OCI-LY7 (cell line): ENCODE measurements at regions not wholly inside any gene's neighbourhood (a gene's known extent, or its start where the extent isn't known, plus 50 kb on each side); places are given as distances from the start of the nearest gene placed in this dataset.

ENCODE experiments used
- BruUV-seq: library from RNA; stranded (reverse); fragments of 400-500 nt; replicated peaks from 2 replicates; lab custom pipeline; 2021; lab: Mats Ljungman, UMichigan
- CTCF ChIA-PET: fragments of 300-600 bp; sonication (Branson Sonifier 250); formaldehyde crosslinking; loops from one replicate; lab custom pipeline; 2022; ENCODE audit warnings: antibody characterized with exemption; ENCODE audit not compliant: unreplicated experiment; lab: Charles Lee
- POLR2A ChIA-PET: fragments of 300-600 bp; sonication (Branson Sonifier 250); formaldehyde crosslinking; loops from one replicate; lab custom pipeline; 2022; ENCODE audit warnings: antibody characterized with exemption; lab: Charles Lee
- DNase-seq: peaks from one replicate; pipeline ENCODE4 v3.0.0-alpha.2; 2015; ENCODE audit warnings: low spot score
- H2AFZ ChIP-seq: fragments of 200-600 bp; sonication (generic), shearing (Covaris generic); 2 replicates; pipeline ENCODE4 v1.6.1; 2014; ENCODE audit warnings: mild to moderate bottlenecking, antibody characterized with exemption, low read length, moderate library complexity
- H3K27ac ChIP-seq: fragments of 200-600 bp; sonication (generic); 2 replicates; pipeline ENCODE4 v1.5.1; 2014; ENCODE audit warnings: mixed run types, low read depth, mild to moderate bottlenecking, moderate library complexity, low read length, inconsistent platforms; ENCODE audit not compliant: poor library complexity, severe bottlenecking
- H3K36me3 ChIP-seq: fragments of 200-600 bp; sonication (generic); 2 replicates; pipeline ENCODE4 v1.6.1; 2014; ENCODE audit warnings: mild to moderate bottlenecking, antibody characterized with exemption, low read length, moderate library complexity, mixed read lengths; ENCODE audit not compliant: insufficient read depth
- H3K4me1 ChIP-seq: fragments of 200-600 bp; sonication (generic); 2 replicates; pipeline ENCODE4 v1.5.1; 2014; ENCODE audit warnings: mild to moderate bottlenecking, low read length; ENCODE audit not compliant: insufficient read depth, poor library complexity, severe bottlenecking
- H3K4me2 ChIP-seq: fragments of 200-600 bp; sonication (generic); 2 replicates; pipeline ENCODE4 v1.6.1; 2014; ENCODE audit warnings: mild to moderate bottlenecking, low read length
- H3K4me3 ChIP-seq: fragments of 200-600 bp; sonication (generic); 2 replicates; pipeline ENCODE4 v1.5.1; 2014; ENCODE audit warnings: mild to moderate bottlenecking, low read depth, low read length; ENCODE audit not compliant: poor library complexity, severe bottlenecking
- H3K79me2 ChIP-seq: fragments of 200-600 bp; sonication (generic); 2 replicates; pipeline ENCODE4 v1.6.1; 2016; ENCODE audit warnings: low read depth, mild to moderate bottlenecking, low read length, moderate library complexity, mixed read lengths; ENCODE audit not compliant: insufficient read depth
- H3K9me2 ChIP-seq: fragments of 200-600 bp; sonication (generic); 2 replicates; pipeline ENCODE4 v1.6.1; 2016; ENCODE audit warnings: mild to moderate bottlenecking, low read length, mixed read lengths; ENCODE audit not compliant: insufficient read depth
- H3K9me3 ChIP-seq: fragments of 200-600 bp; sonication (generic); 2 replicates; pipeline ENCODE4 v1.6.1; 2014; ENCODE audit warnings: mild to moderate bottlenecking, mixed run types, low read length, mixed read lengths
- H4K20me1 ChIP-seq: fragments of 200-600 bp; sonication (generic); 2 replicates; pipeline ENCODE4 v1.6.1; 2014; ENCODE audit warnings: mild to moderate bottlenecking, antibody characterized with exemption, low read length, moderate library complexity, mixed read lengths; ENCODE audit not compliant: insufficient read depth
- EZH2phosphoT487 ChIP-seq: fragments of 200-600 bp; sonication (generic); IDR thresholded peaks from 2 replicates; pipeline ENCODE4 v1.6.1; 2018; ENCODE audit warnings: low read depth, borderline replicate concordance, mild to moderate bottlenecking, mixed run types, antibody characterized with exemption, low read length, moderate library complexity, mixed read lengths
- intact Hi-C: fragments of 100-400 bp; cut with micrococcal nuclease; formaldehyde crosslinking; loops from one replicate; pipeline ENCODE4 v1.10.0; 2022; ENCODE audit not compliant: unreplicated experiment
- TF ChIP-seq, protein P1 (sequence below): fragments of 200-600 bp; sonication (generic); conservative IDR thresholded peaks from 2 replicates; pipeline ENCODE4 v1.5.1; 2014; ENCODE audit warnings: mild to moderate bottlenecking, antibody characterized with exemption, low read length, moderate library complexity, mixed read lengths

DNA sequence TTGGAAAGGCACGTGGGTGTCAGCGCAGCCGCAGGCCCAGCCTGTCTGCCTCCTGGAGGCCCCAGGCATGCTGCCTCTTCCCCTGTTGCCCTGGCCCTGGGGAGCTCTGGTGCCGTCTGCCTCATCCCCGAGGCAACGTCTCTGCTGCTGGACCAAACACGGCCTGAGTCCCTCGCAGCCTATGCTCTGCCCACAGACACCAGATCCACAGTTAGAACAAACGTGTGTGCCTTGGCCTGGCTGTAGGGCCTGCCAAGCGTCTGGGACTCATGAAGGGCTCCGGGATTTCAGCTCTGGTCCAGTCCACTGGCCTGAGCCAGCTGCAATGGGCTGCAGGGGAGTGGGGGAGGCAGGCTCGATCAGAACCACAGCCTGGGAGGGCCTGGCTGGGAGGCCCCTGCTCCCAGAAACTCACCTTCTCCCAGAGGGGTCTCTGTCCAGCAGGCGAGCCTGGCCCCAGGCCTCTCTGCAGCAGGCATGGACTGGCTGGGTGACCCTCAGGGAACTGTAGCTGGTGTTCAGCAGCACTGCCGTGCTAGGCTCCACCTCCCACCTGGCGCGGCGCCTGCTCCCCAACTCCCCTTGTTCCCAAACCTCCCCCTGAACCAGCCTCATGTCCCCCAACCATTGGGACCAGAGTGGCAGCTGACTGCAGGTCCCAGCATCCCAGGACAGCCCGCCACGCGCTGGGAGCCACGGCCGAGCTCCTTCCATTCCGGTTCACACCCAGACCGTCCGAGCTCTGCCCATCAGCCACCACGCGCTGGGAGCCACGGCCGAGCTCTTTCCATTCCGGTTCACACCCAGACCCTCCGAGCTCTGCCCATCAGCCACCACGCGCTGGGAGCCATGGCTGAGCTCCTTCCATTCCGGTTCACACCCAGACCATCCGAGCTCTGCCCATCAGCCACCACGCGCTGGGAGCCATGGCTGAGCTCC, 197.0 kb downstream of the DLL1 start:
- CTCF ChIA-PET: no interaction called here
- DNase-seq: no peak

DNA sequence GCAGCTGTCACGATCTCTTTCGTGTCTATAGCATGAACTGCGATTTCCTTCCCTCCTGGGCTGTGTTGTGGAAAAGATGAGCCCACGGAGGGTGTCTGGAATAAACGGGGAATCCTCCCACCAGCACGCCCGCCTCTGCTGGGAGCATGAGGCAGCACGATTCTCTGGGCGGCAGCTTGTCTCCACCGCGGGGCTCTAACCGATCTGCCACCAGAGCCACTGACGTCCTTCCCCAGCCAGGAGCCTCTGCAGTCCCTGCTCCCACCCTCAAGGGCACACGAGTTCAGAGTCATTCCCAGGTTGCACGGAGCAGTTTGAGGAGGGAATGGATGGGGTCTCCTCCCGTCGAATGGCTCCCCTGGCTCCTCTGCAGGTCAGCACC, 197.6 kb downstream of the DLL1 start:
- no peaks in the 10 kb centered on the region for H3K79me2 ChIP-seq
- no peak overlapping the region for H3K27ac ChIP-seq
- H3K9me3 ChIP-seq: no peaks in the 10 kb centered on the region
- no peak for TF ChIP-seq EZH2phosphoT487
- TF ChIP-seq, protein P1, sequence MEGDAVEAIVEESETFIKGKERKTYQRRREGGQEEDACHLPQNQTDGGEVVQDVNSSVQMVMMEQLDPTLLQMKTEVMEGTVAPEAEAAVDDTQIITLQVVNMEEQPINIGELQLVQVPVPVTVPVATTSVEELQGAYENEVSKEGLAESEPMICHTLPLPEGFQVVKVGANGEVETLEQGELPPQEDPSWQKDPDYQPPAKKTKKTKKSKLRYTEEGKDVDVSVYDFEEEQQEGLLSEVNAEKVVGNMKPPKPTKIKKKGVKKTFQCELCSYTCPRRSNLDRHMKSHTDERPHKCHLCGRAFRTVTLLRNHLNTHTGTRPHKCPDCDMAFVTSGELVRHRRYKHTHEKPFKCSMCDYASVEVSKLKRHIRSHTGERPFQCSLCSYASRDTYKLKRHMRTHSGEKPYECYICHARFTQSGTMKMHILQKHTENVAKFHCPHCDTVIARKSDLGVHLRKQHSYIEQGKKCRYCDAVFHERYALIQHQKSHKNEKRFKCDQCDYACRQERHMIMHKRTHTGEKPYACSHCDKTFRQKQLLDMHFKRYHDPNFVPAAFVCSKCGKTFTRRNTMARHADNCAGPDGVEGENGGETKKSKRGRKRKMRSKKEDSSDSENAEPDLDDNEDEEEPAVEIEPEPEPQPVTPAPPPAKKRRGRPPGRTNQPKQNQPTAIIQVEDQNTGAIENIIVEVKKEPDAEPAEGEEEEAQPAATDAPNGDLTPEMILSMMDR: no peak
- H3K4me3 ChIP-seq: no peak overlapping the region
- H3K4me1 ChIP-seq: peaks cover 28% of the 10 kb centered on the region
- no peak overlapping the region for H3K4me2 ChIP-seq
- DNase-seq: no peak
- no peaks in the 10 kb centered on the region for H4K20me1 ChIP-seq
- H3K36me3 ChIP-seq: no peaks in the 10 kb centered on the region
- BruUV-seq: no TSS peak
- POLR2A ChIA-PET: no interaction called here
- intact Hi-C loops: no loop called here
- CTCF ChIA-PET: interaction anchor here (1.5 kb wide), 1 partner anchor 304 kb away, joined by 3 read pairs; no protein-coding TSS in a partner anchor
- H2AFZ ChIP-seq: no peak overlapping the region
- no peaks in the 10 kb centered on the region for H3K9me2 ChIP-seq

More for the DNA sequence above, 197.0 kb downstream of the DLL1 start:
- no peak for TF ChIP-seq EZH2phosphoT487
- TF ChIP-seq, protein P1: no peak
- intact Hi-C loops: no loop called here
- H3K79me2 ChIP-seq: no peaks in the 10 kb centered on the region
- H2AFZ ChIP-seq: no peak overlapping the region
- no TSS peak for BruUV-seq
- H3K9me3 ChIP-seq: no peaks in the 10 kb centered on the region
- H3K36me3 ChIP-seq: no peaks in the 10 kb centered on the region
- POLR2A ChIA-PET: no interaction called here
- H3K4me3 ChIP-seq: no peak overlapping the region
- H3K4me2 ChIP-seq: no peak overlapping the region
- H3K4me1 ChIP-seq: peaks cover 22% of the 10 kb centered on the region
- no peaks in the 10 kb centered on the region for H4K20me1 ChIP-seq
- no peaks in the 10 kb centered on the region for H3K9me2 ChIP-seq
- H3K27ac ChIP-seq: no peak overlapping the region

DNA sequence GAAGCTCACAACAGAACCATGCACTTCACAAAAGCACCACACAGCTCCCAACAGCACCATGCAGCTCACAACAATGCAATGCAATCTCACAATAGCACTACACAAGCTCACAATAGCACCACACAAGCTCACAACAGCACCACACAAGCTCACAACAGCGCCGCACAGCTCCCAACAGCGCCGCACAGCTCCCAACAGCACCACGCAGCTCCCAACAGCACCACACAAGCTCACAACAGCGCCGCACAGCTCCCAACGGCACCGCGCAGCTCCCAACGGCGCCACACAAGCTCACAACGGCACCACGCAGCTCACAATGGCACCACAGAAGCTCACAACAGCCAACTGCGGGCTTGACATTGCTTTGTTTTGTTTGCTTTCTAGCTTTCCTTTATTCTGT, 198.1 kb downstream of the DLL1 start:
- Histone ChIP-seq H3K4me3 (no peak overlapping the region), H3K79me2 (no peaks in the 10 kb centered on the region), H3K9me3 (no peaks in the 10 kb centered on the region), H2AFZ (no peak overlapping the region), H3K36me3 (no peaks in the 10 kb centered on the region), H3K27ac (no peak overlapping the region), H4K20me1 (no peaks in the 10 kb centered on the region), H3K4me1 (peaks cover 33% of the 10 kb centered on the region), H3K4me2 (no peak overlapping the region), H3K9me2 (no peaks in the 10 kb centered on the region)
- no peak for DNase-seq
- POLR2A ChIA-PET: interaction anchor here (0.5 kb wide), 1 partner anchor 879 kb away, joined by 3 read pairs; no protein-coding TSS in a partner anchor
- CTCF ChIA-PET: interaction anchor here (0.7 to 1.5 kb wide), 2 partner anchors 63 to 303 kb away, joined by 3 to 12 read pairs; no protein-coding TSS in a partner anchor
- intact Hi-C loops: no loop called here
- TF ChIP-seq EZH2phosphoT487: no peak
- TF ChIP-seq, protein P1: no peak
- no TSS peak for BruUV-seq
